Stimulated activated CD8-positive, alpha-beta memory T cell treated with anti-CD3 and anti-CD28 coated beads, Interleukin-7, amount 100 ng/mL, for 1 hour (primary cell): ENCODE measurements at regions not wholly inside any gene's neighbourhood (a gene's known extent, or its start where the extent isn't known, plus 50 kb on each side); places are given as distances from the start of the nearest gene placed in this dataset.

Experiments
- DNase-seq, 2 donors: peaks; one replicate each; pipeline ENCODE4 v3.0.0-alpha.2; 2020; ENCODE audit warnings: low read depth in 2 of 2

DNA sequence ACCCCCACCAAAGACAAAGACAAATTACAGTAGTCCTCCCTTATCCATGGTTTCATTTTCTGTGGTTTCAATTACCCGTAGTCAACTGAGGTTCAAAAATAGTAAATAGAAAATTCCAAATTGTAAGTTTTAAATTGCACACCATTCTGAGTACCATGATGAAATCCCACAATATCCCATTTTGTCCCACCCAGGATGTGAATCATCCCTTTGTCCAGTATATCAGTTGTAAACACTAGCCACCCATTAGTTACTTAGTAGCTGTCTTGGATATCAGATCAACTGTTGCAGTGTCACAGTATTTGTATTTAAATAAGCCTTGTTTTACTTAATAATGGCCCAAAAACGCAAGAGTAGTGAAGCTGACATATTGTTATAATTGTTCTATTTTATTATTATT lies 364.0 kb upstream of the ARID1B start:
- DNase-seq = no peak

DNA sequence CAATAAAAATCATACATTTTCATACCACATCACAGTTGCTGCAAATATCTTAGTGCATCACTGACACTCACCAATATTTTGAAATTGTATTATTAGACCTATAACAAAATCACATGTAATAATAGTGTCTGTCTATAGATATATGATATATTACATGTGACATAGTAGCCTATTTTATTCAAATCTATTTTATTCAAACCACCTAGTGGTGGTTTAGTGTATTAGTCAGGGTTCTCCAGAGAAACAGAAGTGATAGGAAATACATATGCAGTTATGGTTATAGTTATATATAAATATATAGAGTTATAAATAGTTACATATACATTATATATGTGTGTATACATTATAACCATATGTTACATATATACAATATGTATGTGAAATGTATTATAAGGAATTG lies 366.5 kb upstream of the ARID1B start:
- no peak for DNase-seq

DNA sequence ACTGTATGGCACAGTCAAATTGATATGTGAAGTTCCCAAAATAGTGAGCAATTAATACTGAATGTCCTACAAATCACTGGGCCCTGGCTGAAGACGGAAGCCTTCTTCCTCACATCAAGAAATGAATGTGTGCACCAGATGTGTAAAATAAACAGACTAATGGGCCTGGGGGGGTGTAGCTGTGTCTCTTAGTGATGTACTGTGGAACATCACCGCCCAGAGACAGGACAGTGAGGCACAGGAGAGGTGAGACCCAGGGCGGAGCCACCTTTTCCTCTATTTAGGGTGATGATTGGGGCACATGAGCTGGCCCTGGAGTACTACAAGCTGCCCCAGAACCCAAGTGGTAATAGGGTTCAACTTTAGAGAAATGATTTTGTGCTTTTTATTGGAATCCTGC lies 368.5 kb upstream of the ARID1B start:
- no peak for DNase-seq

DNA sequence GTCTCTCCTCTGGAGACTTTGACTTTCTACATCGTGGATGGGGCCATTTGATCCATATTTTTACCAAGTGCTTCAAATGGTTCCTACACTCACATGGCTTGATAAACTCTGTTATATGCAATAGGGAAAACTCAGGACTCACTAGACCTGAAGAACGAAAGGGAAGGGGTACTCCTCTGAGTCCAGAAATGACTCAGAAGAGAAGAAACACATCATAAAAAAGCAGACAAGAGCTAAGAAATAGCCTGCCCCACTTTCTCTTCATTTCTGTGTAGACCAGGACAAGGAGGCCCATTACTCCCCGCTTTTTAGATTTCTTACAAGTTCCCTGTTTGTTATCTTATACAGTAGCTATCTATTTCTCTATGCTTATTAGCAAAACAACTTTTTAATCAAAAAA lies 369.8 kb upstream of the ARID1B start:
- no peak for DNase-seq

DNA sequence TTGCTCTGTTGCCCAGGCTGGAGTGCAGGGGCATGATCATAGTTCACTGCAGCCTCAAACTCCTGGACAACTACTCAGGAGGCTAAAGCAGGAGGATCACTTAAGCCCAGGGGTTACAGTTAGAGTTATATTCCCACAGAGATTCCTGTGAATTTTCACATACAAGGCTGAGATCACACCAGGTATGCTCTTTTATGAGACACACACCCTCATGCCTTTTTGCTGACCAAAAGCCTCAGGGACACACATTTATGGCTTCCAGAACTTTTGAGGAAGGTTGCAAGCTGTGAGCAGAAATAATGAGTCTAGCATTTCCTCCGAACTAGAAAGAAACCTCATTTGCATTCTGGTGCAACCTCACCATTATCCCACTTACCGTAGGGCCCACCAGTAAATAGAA lies 370.5 kb upstream of the ARID1B start:
- DNase-seq = no peak

DNA sequence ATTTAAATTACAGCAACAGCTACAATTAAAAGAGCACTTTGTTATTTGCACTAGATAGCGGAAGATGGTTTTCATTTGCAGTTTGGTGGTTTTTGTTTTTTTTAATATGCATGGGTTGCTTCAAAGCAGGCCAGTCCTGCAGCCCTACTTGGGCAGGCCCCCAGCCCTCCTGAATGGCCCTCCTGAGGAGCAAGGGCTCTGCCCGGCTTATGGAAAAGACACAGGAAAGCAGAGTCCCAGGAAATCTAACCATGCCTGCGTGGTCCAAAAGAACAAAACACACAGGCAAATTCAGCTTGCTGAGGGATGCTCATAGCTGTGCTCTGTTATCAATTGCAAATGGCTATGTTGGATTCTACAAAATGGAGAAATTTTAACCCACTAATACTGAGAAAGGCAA lies 371.1 kb upstream of the ARID1B start:
- DNase-seq = no peak

DNA sequence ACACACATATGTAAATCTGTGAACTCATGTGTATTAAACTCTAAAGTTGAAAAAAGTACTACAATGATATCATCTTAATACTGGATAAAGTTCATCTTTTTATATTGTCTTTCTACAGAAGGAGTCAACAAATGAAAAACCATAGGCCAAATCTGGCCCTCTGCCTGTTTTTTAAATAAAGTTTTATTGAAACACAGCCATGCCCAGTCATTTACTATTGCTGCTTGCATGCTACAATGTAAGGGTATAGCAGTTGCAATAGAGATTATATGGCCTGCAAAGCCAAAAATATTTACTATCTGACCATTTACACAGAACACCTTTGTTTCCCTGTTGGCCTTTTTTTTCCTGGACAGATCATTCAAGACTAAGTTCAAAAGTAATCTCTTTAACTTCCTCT lies 374.6 kb upstream of the ARID1B start:
- no peak for DNase-seq

DNA sequence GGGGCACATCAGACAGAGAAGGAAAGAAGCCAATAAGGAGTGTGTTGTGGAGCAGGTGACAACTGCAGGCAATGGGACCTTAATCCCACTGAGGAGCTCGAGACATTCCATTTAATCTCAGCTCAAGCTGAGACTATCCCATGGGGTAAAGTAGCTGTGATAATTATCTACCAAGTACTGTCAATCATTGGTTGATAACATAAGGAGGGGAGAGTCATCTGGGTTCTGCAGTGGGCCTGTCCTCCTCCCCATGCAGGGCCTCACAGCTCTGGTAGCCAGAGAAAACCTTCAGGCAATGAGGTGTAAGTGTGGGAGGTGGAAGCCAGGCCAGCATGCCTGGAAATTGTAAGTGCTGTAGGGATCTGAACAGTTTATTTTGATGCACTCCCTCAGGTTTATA lies 375.0 kb upstream of the ARID1B start:
- DNase-seq = no peak

DNA sequence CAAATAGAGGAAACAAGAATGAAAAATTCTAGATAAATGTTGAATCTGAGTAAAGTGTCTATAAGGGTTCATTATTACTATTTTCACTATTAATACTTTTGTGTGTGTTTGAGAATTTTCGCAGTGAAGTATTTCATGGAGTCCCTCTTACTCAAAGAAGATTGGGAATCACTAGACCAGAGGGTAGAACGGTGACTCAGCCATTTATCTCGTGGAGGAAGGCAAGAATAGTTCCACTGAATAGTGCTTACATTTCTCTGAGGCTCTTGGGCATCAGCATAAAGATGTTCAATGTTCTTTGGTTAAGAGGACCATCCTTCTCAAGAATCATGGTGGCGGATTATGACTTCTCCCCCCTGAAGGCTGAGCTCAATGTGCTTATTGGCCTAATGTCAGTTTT lies 376.7 kb upstream of the ARID1B start:
- no peak for DNase-seq

DNA sequence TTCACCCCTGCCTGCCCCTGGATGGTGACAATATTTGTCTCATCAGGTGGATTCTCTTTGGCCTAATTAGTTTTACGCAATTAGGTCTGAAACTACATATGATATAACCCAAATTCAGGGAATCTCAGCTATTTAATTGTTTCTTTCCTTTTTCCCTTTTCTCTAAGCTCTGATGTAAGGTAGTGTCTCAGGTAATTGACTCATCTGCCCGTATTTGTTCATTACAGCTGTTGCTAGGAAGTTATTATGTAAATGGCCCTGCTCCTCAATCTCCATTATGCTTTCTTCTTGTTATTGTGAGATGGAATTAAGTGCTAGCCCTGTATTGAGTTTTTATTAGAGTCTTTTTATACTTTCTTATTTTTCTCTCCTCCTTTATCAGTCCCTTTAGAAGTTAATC lies 378.2 kb upstream of the ARID1B start:
- no peak for DNase-seq

DNA sequence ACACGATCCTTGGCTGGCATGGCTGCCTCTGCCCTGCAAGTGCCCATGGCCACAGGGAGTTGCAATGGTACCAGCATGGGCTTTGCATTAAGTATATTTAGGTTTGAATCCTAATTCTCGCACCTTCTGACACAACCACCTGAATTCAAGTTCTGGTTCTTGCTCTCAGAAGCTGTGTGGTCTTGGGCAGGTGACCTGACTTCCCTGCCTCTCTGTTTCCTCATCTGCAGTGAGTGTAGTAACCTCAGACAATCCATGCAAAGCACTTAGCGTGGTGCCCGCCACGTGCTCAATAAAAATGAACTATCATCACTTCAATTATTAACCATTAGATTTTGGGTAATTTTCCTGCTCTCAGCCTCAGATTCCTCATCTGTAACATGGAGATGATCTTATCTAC lies 378.8 kb upstream of the ARID1B start:
- DNase-seq = no peak

DNA sequence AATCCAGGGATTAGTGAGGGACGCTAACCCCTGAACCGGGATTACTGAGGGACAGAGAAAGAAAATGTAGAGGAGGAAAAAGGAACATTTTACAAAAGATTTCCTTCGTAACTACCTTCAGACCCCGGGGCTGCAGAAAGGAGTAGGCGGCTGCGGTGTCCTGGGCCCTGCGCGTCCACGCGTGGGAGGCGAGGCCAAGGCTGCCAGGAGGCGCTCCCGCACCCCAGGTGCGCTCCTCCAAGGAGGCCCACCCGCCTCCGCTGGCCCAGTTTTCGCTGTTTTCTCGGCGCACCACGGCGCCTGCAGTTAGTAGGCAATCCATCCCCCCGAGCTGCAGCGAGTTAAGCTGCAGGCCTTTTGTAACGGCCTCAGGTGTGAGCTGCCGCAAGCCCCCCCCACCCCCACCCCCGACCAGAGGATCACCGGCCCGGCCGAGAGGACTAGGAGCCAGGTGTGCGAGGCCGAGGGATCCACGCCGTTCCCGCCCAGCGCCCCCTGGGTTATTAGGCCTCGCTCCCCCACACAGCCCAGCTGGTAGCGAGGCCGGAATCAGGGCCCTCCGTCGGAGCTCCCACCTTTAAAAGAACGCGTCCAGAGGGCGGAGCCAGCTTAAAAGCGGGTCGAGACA lies 380.3 kb upstream of the ARID1B start:
- no peak for DNase-seq

DNA sequence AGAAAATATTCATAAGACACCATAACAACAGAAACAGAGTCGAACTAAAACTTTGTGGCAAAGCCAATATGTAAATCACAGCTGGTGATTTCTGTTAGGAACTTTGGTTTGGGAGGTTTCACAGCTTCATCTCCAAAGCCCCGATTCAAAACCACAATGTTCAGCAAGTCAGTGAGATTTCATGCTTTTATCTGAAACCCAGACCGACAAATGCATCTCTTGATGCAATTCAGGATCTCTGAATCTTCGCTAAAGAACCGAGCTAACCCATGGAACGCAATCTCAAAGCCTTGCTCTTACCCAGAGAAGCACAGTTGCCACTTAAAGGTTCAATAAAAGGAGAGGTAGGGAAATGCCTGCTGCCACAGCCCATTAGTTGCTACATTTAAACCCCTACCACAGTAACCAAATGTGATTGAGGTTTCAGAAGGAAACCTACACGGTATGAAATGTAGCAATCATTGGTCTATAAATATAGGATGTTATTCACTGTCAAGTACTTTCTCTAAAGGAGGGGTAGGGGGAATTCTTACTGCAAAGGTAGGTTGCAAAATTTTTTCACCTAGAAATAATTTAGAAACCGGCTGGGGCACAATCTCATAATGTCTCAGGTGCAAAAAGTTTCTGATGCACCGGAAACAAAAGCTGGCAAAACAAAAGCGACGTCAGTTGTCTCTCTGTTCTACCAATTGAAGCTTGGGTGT lies 381.0 kb upstream of the ARID1B start:
- no peak for DNase-seq

DNA sequence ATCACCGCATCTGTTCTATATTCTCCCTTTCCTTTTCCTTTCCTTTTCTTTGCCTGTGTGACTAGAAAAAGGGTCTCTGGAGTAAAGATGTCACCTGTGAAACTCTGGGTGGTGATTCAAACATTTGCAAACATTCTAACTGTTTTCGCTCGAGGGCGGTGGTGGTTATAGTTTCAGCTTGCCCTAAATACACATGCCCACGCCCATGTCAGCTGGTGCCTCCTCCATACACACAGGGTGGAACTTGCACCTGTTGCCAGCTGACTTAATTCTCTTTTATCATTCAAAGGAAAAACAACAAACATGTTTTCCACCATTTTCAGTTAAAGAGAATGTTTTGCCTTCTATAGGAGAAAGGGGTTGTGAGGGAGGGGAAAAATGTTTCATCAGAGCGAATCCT lies 381.9 kb upstream of the ARID1B start:
- DNase-seq = no peak

DNA sequence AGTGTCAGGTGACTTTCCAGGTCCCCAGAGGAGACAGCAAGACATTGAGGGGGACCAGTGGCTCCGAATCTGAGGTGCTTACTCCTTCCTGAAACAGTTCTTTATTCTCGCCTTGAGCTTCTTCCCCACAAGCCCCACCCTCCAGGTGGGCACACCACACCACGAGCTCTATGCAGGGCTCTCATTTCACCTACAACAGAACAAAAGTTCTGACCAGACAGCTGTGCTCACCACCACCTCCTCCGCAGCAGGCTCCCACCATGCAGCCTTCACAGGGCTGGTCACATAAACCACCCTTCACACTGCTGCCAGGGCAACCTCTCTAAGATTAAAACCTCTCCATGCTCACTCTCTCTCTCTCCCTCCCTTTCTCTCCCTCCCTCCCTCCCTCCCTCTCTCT lies 384.5 kb upstream of the ARID1B start:
- DNase-seq = no peak

DNA sequence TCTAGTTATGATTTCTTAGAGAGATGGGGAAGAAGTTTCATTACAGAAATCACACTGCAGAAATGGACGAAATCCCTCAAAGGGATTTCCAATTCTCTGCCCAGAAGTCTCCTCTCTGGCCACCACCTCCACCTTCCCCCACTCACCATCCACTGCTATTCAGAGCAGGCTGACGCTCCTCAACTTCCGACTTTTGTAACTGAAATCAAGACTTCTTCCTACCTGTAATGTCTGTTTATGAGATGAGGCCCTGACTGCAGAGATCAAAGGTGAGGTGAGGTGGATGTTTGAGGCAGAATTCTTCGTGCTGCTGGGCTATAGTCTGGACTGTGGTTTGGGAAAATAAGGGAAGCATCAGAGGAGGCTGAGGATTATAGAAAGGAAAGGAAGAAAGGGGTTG lies 385.2 kb upstream of the ARID1B start:
- no peak for DNase-seq

DNA sequence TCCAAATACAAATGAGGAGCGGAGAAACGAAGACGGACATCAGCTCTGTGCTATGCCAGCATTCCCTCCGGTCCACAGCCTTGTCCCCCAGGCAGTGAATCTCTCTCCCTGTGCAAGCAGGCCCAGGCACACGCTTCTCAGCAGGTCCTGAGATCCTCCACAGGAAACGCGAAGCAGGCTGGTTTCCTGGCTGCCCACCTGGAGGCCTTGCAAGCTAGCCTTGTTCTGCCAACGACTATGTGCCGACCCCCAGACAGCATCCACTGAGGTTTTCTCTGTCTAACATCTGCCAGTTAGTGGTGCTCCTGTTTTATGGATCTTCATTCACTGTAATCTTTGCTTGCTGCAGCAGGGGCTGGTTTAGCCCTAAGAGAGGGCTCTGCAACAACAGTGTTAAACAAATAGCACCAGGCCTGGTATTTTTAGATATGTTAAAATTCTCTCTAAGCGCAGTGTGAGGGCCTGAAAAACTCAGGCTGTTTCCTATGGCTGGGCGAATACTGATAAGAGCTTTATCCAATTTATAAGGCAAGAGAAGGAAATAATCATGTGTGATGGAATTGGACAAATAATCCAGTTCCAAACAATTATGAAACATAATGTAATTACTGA lies 386.0 kb upstream of the ARID1B start:
- no peak for DNase-seq

DNA sequence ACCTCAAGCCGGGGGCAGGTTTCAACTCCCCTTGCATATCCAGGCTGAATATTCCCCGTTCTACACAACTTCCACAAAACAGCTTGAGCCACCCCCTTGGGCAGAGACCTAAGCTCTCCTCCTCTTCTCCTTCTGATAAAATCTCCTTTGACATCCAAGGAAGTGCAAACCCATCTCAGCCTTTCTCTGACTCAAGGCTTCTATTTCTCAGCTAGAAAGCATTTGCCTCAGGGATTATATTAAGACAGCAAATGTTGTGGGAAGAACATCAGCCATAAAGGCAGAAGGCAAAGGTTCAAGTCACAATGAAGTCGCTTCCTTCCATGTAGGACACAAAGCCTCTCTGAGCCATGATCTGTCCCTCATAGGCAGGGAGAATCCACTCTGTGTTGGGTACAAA lies 386.6 kb upstream of the ARID1B start:
- no peak for DNase-seq

DNA sequence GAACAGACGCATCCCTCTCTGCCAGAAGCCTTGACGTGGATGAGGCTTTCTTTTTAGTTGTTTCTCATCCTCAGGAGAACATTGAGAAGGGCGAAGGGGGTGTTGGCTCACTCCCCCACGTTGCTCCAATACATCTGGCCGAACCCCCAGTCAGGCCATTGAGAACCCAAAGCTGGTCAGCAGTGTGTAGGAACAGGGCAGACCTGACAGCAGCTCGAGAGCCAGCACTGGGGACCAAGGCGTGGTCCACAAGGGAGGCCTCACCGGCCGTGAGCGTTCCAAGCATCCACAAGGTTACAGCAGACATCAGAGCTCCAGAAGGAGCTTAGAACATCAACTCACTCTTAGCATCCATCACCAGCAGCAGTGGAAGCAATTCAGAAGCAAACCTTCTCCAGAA lies 387.9 kb upstream of the ARID1B start:
- DNase-seq = no peak

DNA sequence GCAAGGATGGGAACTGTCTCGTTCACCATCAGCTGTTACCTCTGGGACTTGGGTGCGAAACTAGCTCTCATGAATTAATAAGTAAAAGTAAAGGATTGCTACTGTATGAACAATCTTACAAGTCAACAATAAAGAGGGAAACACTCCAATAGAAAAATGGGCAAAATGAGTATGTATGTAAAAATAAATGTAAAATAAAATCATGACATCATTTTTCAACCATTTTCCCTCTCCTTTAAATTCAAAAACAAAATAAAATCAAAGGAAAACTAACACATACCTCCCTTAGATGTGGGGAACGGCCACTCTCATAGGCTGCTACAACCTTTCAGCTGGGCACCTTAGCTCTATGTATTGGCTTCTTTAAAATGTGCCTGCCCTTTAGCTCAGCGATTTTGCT lies 389.7 kb upstream of the ARID1B start:
- no peak for DNase-seq

DNA sequence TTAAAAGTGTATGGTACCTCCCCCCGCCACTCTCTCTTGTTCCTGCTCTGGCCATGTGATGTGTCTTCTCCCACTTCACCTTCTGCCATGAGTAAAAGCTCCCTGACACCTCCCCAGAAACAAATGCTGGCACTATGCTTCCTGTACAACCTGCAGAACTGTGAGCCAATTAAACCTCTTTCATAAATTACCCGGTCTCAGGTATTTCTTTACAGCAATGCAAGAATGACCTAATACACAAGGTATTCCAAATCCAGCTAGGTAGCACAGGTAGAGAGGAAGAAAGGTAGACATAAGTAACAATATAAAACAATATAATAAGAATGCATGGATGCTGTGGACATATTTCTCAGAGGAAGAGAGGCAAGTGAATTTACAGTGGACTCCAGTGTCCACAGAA lies 394.1 kb upstream of the ARID1B start:
- no peak for DNase-seq

DNA sequence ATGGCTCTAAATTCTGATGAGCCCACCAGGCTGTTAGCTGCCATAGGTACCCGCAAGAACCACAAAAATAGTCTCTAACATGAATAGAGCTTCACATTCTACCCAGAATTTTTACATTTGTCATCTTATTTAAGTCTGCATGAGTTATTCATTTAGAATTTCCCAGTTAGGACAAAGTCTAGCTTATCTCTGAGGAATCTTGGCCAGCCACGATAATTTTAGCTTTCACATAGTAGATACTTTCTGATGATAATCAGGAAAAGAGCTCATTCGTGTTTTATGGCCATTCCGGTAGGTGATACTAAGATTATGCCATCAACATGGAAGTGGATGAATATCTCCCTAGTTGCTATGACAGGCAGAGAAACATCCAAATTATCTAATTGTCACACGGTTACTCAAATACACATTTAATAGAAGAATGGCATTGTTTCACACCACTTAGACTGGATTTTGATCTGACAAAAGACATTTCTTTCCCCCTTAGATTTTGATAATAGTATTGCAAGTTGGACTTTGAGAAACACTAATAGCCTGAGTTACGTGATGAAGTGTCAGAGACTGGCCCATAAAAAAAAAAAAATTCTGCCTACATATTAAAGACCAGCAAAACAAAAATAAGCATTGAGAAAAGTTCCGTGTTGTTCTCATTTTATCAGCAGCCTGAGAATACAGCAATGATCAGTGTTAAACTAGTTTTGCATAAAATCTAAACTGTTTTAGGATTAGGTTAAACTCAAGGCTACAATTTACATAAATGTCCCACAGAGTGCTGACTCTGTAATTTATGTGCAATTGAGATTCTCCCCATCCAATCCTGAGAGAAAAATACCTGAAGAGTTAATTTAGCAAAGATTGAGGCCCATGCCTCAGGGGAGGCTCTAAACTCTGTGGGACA lies 397.5 kb upstream of the ARID1B start:
- no peak for DNase-seq

DNA sequence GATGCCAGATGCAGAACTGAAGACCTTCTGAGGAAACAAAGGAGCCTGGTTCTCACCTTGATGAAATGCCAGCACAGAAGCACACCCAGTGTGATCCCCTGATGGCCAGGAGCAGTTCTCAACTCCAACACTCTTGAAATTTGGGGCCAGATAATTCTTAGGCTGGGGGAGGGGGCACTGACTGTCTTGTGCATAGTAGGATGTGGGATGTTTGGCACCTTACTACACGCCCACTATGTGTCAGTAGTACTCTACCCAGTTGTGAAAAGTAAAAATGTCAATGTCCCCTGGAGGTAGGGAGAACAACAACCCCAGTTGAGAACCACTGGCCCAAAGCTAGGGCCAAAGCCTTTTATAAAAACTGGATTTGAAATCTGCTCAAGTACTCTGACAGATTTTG lies 398.3 kb upstream of the ARID1B start:
- no peak for DNase-seq
